ENCODE measurements at regions not wholly inside any gene's neighbourhood (a gene's known extent, or its start where the extent isn't known, plus 50 kb on each side); places are given as distances from the start of the nearest gene placed in this dataset.
A peak's percentile ranks its signal among the peaks of the same experiment; 100 is the strongest.

- Histone ChIP-seq H3K79me2 (ENCODE audit: low read length) (no peaks in the 10 kb centered on the region), H3K27ac (ENCODE audit: low read length) (no peak overlapping the region), H3K4me1 (ENCODE audit: low read length) (no peaks in the 10 kb centered on the region), H3K27me3 (ENCODE audit: low read depth, low read length) (0 out of 2 replicates have a peak, but pooled peaks cover 3% of the 10 kb centered on the region), H3K36me3 (replicated peaks; ENCODE audit: low read depth, low read length) (no peaks in the 10 kb centered on the region), H3K4me3 (ENCODE audit: low read length) (no peak overlapping the region), H4K20me1 (ENCODE audit: insufficient read depth, low read length) (no peaks in the 10 kb centered on the region), H3K9me3 (ENCODE audit: insufficient read depth, low read length) (no peaks in the 10 kb centered on the region), H2AFZ (ENCODE audit: low read depth, low read length) (no peak overlapping the region), H3K4me2 (ENCODE audit: low read length) (no peak overlapping the region), H3K9ac (ENCODE audit: low read length) (no peak overlapping the region)
- TF ChIP-seq, protein P1, sequence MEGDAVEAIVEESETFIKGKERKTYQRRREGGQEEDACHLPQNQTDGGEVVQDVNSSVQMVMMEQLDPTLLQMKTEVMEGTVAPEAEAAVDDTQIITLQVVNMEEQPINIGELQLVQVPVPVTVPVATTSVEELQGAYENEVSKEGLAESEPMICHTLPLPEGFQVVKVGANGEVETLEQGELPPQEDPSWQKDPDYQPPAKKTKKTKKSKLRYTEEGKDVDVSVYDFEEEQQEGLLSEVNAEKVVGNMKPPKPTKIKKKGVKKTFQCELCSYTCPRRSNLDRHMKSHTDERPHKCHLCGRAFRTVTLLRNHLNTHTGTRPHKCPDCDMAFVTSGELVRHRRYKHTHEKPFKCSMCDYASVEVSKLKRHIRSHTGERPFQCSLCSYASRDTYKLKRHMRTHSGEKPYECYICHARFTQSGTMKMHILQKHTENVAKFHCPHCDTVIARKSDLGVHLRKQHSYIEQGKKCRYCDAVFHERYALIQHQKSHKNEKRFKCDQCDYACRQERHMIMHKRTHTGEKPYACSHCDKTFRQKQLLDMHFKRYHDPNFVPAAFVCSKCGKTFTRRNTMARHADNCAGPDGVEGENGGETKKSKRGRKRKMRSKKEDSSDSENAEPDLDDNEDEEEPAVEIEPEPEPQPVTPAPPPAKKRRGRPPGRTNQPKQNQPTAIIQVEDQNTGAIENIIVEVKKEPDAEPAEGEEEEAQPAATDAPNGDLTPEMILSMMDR (IDR thresholded peaks at IDR 0.05; ENCODE audit: low read depth, low read length), result no peak
- no peak for TF ChIP-seq EZH2phosphoT487 (IDR thresholded peaks at IDR 0.05; ENCODE audit: low read depth)
Observed at GRCh38 chr6:12480379-12480778, 190.2 kb downstream of the EDN1 start.

DNA sequence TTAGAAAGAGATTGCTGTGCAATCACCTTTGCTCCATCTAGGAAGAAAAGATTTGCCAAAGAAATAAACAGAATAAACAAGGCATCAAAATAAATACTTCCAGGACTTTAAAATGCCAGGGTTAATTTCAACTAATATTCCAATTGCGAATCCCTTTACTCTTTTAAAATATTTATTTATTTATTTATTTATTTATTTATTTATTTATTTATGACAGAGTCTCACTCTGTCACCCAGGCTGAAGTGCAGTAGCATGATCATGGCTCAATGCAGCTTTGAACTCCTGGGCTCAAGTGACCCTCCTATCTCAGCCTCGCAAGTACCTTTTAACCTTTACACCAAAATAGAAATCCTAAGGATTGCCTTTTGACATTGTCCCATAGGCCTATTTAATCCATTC lies 191.1 kb downstream of the EDN1 start:
- Histone ChIP-seq H3K79me2 (ENCODE audit: low read length) (no peaks in the 10 kb centered on the region), H3K9me3 (ENCODE audit: insufficient read depth, low read length) (no peaks in the 10 kb centered on the region), H2AFZ (ENCODE audit: low read depth, low read length) (no peak overlapping the region), H3K4me2 (ENCODE audit: low read length) (no peak overlapping the region), H3K4me1 (ENCODE audit: low read length) (no peaks in the 10 kb centered on the region), H3K27ac (ENCODE audit: low read length) (no peak overlapping the region), H3K36me3 (replicated peaks; ENCODE audit: low read depth, low read length) (no peaks in the 10 kb centered on the region), H3K4me3 (ENCODE audit: low read length) (no peak overlapping the region), H3K27me3 (ENCODE audit: low read depth, low read length) (0 out of 2 replicates have a peak, but pooled peaks cover 3% of the 10 kb centered on the region), H3K9ac (ENCODE audit: low read length) (no peak overlapping the region), H4K20me1 (ENCODE audit: insufficient read depth, low read length) (no peaks in the 10 kb centered on the region)
- TF ChIP-seq, protein P1 (IDR thresholded peaks at IDR 0.05; ENCODE audit: low read depth, low read length), result no peak
- TF ChIP-seq EZH2phosphoT487 (IDR thresholded peaks at IDR 0.05; ENCODE audit: low read depth), result no peak

DNA sequence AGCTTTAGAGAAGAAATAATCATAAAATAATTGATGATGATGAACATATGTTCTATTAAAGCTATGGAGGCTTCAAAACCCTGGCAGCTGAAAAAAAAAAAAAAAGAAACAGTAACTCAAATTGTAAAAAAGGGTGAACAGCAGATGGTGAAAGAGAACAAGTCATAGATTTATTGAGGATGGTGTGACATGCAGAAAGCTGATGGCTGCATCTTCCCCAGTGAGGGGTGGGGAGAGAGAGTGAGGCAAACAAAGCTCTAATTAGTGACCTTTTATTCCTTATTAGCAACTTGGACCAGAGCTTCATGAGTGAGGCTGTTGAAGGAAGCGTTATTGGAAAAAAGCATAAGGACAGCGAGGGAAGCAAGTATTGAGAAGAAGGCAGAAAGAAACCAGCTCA lies 191.7 kb downstream of the EDN1 start:
- Histone ChIP-seq H3K4me2 (ENCODE audit: low read length) (no peak overlapping the region), H3K36me3 (replicated peaks; ENCODE audit: low read depth, low read length) (no peaks in the 10 kb centered on the region), H3K9me3 (ENCODE audit: insufficient read depth, low read length) (no peaks in the 10 kb centered on the region), H3K4me1 (ENCODE audit: low read length) (no peaks in the 10 kb centered on the region), H3K4me3 (ENCODE audit: low read length) (no peak overlapping the region), H3K9ac (ENCODE audit: low read length) (no peak overlapping the region), H3K27me3 (ENCODE audit: low read depth, low read length) (0 out of 2 replicates have a peak, but pooled peaks cover 3% of the 10 kb centered on the region), H3K27ac (ENCODE audit: low read length) (no peak overlapping the region), H3K79me2 (ENCODE audit: low read length) (no peaks in the 10 kb centered on the region), H4K20me1 (ENCODE audit: insufficient read depth, low read length) (no peaks in the 10 kb centered on the region), H2AFZ (ENCODE audit: low read depth, low read length) (no peak overlapping the region)
- no peak for TF ChIP-seq EZH2phosphoT487 (IDR thresholded peaks at IDR 0.05; ENCODE audit: low read depth)
- TF ChIP-seq, protein P1 (IDR thresholded peaks at IDR 0.05; ENCODE audit: low read depth, low read length), result no peak

DNA sequence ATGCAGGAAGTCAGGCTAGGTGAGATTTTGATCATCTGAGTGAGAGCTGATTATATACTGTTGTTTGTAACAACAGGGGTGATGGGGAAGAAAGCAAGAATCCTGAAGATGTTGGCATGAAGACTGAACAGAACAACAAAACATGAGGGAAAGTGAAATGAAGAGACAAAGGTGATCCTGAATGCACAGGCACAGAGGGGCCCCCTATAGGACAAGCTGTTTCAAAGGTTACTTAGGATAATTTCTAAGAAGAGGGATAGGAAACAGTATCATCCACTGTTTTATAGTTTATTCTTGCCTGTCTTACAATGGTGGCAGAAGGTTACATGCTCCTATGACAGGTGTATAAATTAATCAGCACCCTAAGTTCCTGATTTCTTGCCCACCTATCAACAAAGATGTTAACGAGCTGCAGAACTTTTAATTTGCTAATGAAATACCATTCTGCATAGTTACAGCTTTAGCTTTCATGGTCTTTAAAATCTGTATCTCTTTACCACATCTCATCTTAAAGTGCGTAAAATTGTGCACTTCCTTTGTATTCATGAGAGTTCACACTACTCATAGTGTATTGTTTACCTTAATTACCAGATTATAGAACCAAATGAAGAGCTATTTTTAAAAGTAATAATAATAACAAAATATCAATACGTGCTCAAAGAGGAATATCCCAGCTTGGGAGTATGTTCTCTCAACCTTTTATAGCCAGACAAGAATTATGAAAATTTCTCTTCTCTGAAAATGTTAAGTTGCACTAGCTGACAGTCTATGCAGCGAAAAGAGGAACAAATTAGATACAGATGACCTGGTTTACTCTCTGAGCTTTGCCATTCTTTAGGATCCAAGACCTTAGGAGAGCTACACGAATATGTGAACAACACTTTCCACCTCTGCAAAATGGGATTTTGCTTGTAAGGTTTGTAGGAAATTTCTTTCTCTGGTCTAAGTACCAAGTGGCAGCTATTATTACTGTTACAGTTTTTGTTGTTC lies 192.5 kb downstream of the EDN1 start:
- H3K9ac ChIP-seq (ENCODE audit: low read length), result no peak overlapping the region
- TF ChIP-seq, protein P1 (IDR thresholded peaks at IDR 0.05; ENCODE audit: low read depth, low read length), result peak; percentile 27
- no peak for TF ChIP-seq EZH2phosphoT487 (IDR thresholded peaks at IDR 0.05; ENCODE audit: low read depth)
- H3K4me3 ChIP-seq (ENCODE audit: low read length), result no peak overlapping the region
- no peak overlapping the region for H2AFZ ChIP-seq (ENCODE audit: low read depth, low read length)
- no peaks in the 10 kb centered on the region for H3K9me3 ChIP-seq (ENCODE audit: insufficient read depth, low read length)
- no peak overlapping the region for H3K27ac ChIP-seq (ENCODE audit: low read length)
- no peaks in the 10 kb centered on the region for H4K20me1 ChIP-seq (ENCODE audit: insufficient read depth, low read length)
- no peaks in the 10 kb centered on the region for H3K79me2 ChIP-seq (ENCODE audit: low read length)
- no peaks in the 10 kb centered on the region for H3K27me3 ChIP-seq (ENCODE audit: low read depth, low read length)
- H3K4me2 ChIP-seq (ENCODE audit: low read length), result no peak overlapping the region
- H3K36me3 ChIP-seq (replicated peaks; ENCODE audit: low read depth, low read length), result no peaks in the 10 kb centered on the region
- no peaks in the 10 kb centered on the region for H3K4me1 ChIP-seq (ENCODE audit: low read length)
